HG02642 (cell line): ENCODE measurements at regions not wholly inside any gene's neighbourhood (a gene's known extent, or its start where the extent isn't known, plus 50 kb on each side); places are given as distances from the start of the nearest gene placed in this dataset.
"Not testable (repeated sequence)": the region's sequence is repeated elsewhere in the genome, so short reads cannot be mapped to it uniquely, and the experiment has no call there.

Experiments
- ATAC-seq: cut with Tn5 transposase; IDR thresholded peaks from one replicate; pipeline ENCODE4 v1.9.1; 2021; ENCODE audit warnings: mild to moderate bottlenecking; ENCODE audit not compliant: unreplicated experiment, poor library complexity

DNA sequence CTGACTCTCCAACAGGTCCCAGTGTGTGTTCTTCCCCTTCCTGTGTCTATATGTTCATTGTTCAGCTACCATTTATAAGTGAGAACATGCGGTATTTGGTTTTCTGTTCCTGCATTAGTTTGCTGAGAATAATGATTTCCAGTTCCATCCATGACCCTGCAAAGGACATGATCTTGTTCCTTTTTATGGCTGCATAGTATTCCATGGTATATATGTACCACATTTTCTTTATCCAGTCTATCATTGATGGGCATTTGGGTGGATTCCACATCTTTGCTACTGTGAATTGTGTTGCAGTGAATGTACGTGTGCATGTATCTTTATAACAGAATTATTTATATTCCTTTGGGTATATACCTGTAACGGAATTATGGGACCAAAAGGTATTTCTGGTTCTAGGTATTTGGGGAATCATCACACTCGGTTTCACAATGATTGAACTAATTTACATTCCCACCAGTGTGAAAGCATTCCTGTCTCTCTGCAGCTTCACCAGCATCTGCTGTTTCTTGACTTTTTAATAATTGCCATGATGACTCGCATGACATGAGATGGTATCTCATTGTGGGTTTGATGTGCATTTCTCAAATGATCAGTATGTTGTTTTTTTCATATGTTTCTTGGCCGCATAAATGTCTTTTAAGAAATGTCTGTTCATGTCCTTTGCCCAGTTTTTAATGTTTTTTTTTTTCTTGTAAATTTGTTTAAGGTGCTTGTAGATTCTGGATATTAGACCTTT, 60.2 kb downstream of the LSMEM1 start:
- no peak for ATAC-seq

DNA sequence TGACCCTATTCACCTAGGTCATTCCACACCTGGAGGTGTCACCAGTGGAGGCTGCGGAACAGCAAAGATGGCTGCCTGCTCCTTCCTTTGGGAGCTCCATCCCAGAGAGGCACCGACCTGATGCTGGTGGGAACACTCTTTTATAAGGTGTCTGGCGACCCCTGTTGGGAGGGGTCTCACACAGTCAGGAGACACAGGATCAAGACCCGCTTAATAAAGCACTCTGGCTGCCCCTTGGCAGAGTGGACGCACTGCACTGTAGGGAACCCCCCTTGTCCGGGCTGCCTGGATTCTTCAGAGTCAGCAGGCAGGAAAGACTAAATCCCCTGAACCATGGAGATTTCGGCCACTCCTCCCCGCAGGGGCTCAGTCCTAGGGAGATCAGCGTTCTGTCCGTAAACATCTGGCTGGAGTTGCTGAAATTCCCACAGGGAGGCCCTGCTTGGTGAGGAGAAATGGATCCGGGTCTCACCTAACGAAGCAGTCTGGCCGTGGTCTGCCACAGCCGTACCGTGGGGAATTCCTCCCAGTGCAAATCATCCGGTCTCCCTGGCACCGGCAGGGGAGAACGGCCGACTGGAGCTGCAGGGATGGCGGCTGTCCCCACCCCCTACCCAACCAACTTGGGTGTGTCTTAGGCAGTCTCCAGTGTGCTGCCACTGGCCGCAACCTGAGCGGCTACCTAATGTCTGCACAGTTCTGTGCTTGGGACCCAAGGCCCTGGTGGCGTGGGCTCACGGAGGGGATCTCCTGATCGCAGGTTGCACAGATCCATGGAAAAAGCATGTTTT, 66.1 kb downstream of the LSMEM1 start:
- no peak for ATAC-seq

- ATAC-seq: no peak
Observed at GRCh38 chr7:112547916-112548315, 67.1 kb downstream of the LSMEM1 start.

- ATAC-seq: peak; percentile 92
Observed at GRCh38 chr7:112550468-112551060, 69.8 kb downstream of the LSMEM1 start.

GRCh38 chr7:112551521-112551920, 70.7 kb downstream of the LSMEM1 start:
- not testable (repeated sequence) for ATAC-seq

GRCh38 chr7:112554591-112554990, 73.8 kb downstream of the LSMEM1 start:
- ATAC-seq: no peak

DNA sequence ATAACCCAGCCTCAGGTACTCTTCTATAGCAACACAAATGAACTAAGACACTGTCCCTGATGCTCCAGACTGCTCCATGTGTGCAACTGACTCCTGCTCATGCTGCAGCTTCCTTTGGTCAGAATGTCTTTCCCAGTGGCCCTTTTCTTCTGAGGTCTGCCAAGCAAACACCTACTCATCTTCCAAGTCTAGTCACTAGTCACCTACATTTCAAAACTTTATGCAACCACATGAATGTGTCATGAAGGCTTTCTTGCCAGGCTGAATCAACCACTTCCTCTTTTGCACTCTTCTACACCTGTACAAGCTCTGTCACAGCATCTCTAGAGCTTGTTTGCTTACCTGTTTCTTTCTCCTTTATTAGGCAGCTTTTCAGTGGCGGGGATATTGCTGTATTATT, 75.8 kb downstream of the LSMEM1 start:
- ATAC-seq: peak; percentile 90

- ATAC-seq: no peak
Observed at GRCh38 chr7:112566442-112567324, 85.9 kb downstream of the LSMEM1 start.

DNA sequence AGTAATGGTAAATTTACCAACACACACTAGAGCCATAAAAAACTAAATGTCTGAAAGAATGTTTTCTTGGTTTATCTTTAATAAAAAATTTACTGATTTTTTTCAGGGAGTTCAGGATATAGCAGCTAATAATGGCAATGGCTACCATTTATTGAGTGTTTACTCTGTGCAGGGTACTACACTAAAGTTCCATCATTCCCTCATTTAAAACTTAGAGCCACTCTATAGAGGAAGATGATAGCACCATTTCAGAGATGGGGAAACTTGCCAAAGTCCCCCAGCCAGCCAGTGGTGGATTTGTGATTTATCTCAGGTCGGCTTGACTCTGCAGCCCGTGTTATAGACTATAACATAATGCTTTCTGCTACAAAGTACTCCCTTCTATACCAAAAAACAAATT, 86.6 kb downstream of the LSMEM1 start:
- ATAC-seq: no peak

DNA sequence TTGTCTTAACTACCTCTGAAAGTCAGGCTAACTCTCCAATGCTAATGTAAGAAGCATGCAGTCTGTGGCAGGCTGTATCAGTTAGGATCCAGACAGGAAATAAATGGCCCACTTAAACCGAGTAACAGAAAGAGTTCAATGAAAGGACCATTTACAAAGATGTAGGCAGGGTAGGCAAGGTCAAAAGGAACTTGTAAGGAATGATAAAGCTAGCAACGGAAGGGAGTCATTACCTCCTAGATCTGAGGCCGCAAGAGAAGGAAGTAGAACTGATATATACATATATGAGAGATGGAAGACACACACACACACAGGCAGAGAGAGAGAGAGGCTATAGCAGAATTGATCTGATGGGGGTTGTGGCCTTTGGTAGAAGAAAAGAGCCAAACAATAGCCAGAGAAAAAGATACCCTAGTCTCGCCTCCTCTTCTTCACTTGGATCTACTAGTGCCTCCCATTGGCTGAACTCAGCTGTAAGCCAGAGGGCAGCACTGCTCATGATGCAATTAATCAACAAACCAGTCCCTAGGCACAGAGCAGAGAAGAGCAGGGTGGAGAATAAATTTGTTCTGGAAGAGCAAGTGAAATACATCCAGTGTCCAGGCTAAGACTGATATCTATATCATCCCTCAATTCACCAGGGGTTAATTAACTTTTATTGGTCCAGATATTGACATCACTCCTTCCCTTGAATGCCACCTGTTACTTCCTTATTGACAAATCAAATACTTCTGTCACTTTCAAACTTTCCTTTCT, 91.2 kb downstream of the LSMEM1 start:
- ATAC-seq: peak; percentile 47

- no peak for ATAC-seq
Observed at GRCh38 chr7:112572669-112573301, 92.0 kb downstream of the LSMEM1 start.

DNA sequence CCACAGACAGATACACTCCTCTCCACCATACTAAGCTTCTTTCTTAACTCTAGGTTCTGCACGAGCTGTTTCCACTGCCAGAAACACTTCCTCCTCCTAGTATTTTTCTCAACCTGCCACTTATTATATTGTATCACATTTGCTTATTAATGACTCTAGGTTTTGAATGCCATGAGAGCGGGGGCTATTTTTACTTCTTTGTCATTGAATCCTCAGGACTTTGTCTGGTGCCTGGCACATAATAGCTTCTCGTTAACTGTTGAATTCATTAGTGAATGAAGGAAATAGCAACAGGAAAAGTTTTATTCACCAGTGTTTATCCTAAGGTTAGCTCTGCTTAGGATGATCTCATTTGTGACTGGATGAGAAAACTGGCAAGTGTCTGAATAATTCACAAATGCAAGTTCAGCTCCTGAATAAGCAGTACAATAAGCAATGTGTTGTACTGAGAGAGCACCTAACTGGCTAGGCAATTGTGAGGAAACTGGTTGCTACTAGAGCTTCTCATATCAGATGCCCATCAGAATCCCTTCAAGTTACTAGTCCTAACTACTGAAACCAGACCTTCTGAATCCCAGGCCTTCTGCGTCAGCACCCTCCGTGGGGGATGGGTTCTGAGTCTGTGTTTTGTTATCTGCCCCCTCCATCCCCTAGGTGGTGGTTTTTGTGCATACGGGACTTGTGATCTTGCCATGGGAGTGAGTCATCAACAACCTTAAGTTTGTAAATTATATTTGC, 92.7 kb downstream of the LSMEM1 start:
- no peak for ATAC-seq

- no peak for ATAC-seq
Observed at GRCh38 chr7:112575864-112576263, 95.1 kb downstream of the LSMEM1 start.

- no peak for ATAC-seq
Observed at GRCh38 chr7:112579388-112579787, 98.6 kb downstream of the LSMEM1 start.

- ATAC-seq: no peak
Observed at GRCh38 chr7:112580717-112581435, 100.1 kb downstream of the LSMEM1 start.

GRCh38 chr7:112581529-112581928, 100.7 kb downstream of the LSMEM1 start:
- no peak for ATAC-seq

GRCh38 chr7:112584290-112584689, 103.5 kb downstream of the LSMEM1 start:
- no peak for ATAC-seq

GRCh38 chr7:112587504-112587903, 106.7 kb downstream of the LSMEM1 start:
- ATAC-seq: no peak
